HG03060 (cell line): ENCODE measurements at regions not wholly inside any gene's neighbourhood (a gene's known extent, or its start where the extent isn't known, plus 50 kb on each side); places are given as distances from the start of the nearest gene placed in this dataset.
"Not testable (repeated sequence)": the region's sequence is repeated elsewhere in the genome, so short reads cannot be mapped to it uniquely, and the experiment has no call there.

ENCODE experiments used
- ATAC-seq: cut with Tn5 transposase; IDR thresholded peaks from one replicate; pipeline ENCODE4 v1.9.1; 2021; ENCODE audit warnings: low read depth, moderate number of reproducible peaks; ENCODE audit not compliant: unreplicated experiment

DNA sequence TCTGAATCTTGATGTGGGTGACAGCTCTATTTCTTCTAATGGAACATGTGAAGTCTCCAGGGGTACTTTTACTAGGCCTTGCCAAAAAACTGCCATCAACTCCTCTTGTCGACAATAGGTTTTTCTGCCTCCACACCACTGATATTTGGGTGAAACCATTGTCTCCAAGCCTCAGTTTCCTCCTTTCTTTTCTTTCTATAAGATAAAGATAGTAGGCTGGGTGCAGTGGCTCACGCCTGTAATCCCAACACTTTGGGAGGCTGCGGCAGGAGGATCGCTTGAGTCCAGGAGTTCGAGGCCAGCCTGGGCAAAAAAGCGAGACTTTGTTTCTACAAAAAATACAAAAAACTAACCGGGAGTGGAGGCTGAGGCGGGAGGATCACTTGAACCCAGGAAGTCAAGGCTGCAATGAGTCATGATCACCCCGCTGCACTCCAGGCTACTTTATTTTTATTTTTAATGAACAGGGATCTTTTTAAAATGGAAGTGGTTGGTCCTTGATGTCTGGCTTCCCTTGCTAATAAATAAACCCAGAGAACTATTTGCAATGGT, 159.9 kb upstream of the TNFAIP3 start:
- no peak for ATAC-seq

- ATAC-seq, result peak; percentile 74
Observed at GRCh38 chr6:137707590-137708360, 159.3 kb upstream of the TNFAIP3 start.

GRCh38 chr6:137708481-137708880, 158.6 kb upstream of the TNFAIP3 start:
- ATAC-seq, result no peak

- ATAC-seq, result no peak
Observed at GRCh38 chr6:137709424-137710236, 157.4 kb upstream of the TNFAIP3 start.

- ATAC-seq, result no peak
Observed at GRCh38 chr6:137711972-137712371, 155.1 kb upstream of the TNFAIP3 start.

GRCh38 chr6:137712587-137712986, 154.5 kb upstream of the TNFAIP3 start:
- no peak for ATAC-seq

DNA sequence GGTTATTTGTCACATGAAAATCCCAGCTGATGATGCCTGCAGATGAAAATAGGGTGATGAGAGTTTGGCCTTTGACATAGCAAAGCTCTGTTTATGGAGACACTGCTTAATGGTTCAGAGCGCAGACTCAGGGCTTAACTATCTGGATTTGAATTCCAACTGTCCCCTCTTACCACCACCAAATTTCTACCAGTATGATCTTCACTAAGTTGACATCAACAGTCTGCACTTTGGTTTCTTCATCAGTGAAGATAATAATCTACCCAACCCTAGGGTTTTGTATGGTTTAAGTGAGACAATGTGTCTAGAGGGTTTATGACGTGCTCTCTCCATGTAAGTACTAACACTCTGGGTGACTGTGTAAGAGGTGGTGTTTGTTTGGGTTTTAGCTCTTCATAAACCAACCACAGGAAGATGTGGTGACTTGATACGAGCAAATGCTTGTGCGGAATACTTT, 151.4 kb upstream of the TNFAIP3 start:
- no peak for ATAC-seq

- ATAC-seq, result no peak
Observed at GRCh38 chr6:137717074-137718073, 149.7 kb upstream of the TNFAIP3 start.

DNA sequence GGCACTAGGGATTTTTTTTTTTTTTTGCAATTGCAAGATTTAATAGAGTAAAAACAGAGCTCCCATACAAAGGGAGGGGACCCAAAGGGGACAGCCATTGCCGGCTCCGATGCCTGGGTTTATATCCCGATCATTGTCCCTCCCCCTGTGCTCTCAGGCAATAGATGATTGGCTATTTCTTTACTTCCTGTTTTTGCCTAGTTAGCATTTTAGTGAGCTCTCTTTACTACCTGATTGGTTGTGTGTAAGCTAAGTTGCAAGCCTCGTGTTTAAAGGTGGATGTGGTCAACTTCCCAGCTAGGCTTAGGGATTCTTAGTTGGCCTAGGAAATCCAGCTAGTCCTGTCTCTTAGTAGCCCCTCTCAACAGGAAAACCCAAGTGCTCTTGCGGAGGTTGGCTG, 148.2 kb upstream of the TNFAIP3 start:
- ATAC-seq, result not testable (repeated sequence)

- ATAC-seq, result no peak
Observed at GRCh38 chr6:137722749-137723272, 144.2 kb upstream of the TNFAIP3 start.

- ATAC-seq, result no peak
Observed at GRCh38 chr6:137723273-137724017, 143.6 kb upstream of the TNFAIP3 start.

- no peak for ATAC-seq
Observed at GRCh38 chr6:137724018-137724403, 143.0 kb upstream of the TNFAIP3 start.

DNA sequence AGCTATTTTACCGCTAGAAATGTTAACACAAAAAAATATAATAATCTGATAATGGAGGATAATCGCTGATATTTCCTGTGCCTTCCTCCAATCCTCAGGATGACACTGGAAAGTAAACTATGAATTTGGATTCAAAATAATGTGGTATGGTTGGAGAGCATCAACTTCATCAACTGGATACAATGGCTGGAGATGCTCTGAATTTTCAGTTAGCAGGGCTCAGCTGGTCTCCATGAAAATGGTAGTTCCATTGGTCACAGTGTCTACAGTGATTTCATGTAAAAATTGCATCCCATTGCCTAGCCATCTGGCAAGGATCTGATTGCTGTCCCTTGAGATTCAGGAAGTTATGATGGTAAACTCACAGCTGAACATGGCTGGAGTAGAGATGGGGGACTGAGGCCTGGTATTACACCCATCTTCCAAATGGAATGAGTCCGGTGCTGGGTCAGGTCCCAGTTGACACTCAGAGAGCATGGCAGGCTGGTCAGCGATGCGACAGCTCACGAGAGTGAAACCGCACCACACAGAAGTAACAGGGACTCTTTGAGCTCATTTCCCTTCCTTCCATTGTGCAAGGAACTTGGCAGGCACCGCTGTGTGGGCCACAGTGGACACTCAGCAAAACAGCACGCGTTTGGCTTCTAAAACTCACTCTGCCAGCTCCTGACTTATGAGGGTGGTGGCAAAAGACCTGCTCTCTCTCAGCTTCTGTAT, 142.4 kb upstream of the TNFAIP3 start:
- ATAC-seq, result no peak

DNA sequence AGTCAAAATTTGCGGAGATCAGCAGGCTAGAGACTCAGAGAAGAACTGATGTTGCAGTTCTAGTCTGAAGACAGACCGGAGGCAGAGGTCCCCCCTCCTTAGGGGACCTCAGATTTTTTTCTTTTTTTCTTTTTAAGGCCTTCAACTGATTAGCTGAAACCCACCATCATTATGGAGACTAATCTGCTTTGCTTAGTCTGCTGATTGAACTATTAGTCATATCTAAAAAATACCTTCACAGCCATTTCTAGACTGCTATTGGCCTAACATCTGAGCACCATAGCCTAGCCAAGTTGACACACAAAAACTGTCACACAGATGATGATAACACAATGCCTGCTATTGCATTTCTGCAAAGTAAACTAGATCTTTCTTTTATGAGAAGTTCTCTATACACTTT, 141.1 kb upstream of the TNFAIP3 start:
- no peak for ATAC-seq

- no peak for ATAC-seq
Observed at GRCh38 chr6:137726582-137726981, 140.5 kb upstream of the TNFAIP3 start.

DNA sequence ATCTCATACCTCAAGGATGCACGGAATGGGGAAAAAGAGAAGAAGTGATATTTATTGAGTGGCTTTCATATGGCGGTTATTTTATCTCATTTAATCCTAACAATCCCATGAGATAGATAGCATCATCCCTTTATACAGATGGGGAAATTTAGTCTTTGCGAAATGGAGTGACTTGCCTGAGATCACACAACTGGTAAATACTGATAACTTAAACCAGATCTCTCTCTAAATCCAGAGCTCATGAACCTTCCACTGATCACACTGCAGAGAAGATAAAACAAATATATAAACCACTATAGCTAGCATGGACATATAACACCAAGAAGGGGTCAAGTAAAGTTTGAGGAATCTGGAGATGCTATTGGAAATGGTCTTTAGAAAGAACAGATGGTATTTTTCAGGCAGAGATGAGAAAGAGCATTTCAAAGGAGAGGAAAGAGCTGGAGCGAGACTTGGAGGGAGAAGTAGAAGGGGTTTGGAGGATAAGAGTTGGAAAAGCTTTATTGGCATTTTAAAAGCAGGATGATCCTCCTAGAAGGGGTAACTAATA, 139.8 kb upstream of the TNFAIP3 start:
- ATAC-seq, result no peak

GRCh38 chr6:137728386-137729349, 138.4 kb upstream of the TNFAIP3 start:
- no peak for ATAC-seq
